SJCRH30 (cell line): ENCODE measurements at regions not wholly inside any gene's neighbourhood (a gene's known extent, or its start where the extent isn't known, plus 50 kb on each side); places are given as distances from the start of the nearest gene placed in this dataset.

Experiments used
- DNase-seq, 2 experiments: peaks; one replicate each; pipeline ENCODE4 v3.0.0-alpha.2; 2015 to 2020
- H3K27ac ChIP-seq: fragments of 250-450 bp; sonication (Bioruptor Pico); 2 replicates; pipeline ENCODE4 v1.5.1; 2020; ENCODE audit warnings: mild to moderate bottlenecking, moderate library complexity
- H3K27me3 ChIP-seq: fragments of 250-450 bp; sonication (Bioruptor Pico); 2 replicates; pipeline ENCODE4 v1.5.1; 2020; ENCODE audit warnings: mild to moderate bottlenecking, moderate library complexity
- H3K36me3 ChIP-seq: fragments of 250-450 bp; sonication (Bioruptor Pico); 2 replicates; pipeline ENCODE4 v1.5.1; 2020; ENCODE audit warnings: mild to moderate bottlenecking, moderate library complexity
- H3K4me1 ChIP-seq: fragments of 250-450 bp; sonication (Bioruptor Pico); 2 replicates; pipeline ENCODE4 v1.5.1; 2020; ENCODE audit warnings: mild to moderate bottlenecking, moderate library complexity
- H3K4me3 ChIP-seq: fragments of 250-450 bp; sonication (Bioruptor Pico); 2 replicates; pipeline ENCODE4 v1.5.1; 2020; ENCODE audit warnings: mild to moderate bottlenecking, moderate library complexity
- H3K9me3 ChIP-seq: fragments of 250-450 bp; sonication (Bioruptor Pico); replicated peaks from 2 replicates; pipeline ENCODE4 v1.5.1; 2020; ENCODE audit warnings: mild to moderate bottlenecking, moderate library complexity

DNA sequence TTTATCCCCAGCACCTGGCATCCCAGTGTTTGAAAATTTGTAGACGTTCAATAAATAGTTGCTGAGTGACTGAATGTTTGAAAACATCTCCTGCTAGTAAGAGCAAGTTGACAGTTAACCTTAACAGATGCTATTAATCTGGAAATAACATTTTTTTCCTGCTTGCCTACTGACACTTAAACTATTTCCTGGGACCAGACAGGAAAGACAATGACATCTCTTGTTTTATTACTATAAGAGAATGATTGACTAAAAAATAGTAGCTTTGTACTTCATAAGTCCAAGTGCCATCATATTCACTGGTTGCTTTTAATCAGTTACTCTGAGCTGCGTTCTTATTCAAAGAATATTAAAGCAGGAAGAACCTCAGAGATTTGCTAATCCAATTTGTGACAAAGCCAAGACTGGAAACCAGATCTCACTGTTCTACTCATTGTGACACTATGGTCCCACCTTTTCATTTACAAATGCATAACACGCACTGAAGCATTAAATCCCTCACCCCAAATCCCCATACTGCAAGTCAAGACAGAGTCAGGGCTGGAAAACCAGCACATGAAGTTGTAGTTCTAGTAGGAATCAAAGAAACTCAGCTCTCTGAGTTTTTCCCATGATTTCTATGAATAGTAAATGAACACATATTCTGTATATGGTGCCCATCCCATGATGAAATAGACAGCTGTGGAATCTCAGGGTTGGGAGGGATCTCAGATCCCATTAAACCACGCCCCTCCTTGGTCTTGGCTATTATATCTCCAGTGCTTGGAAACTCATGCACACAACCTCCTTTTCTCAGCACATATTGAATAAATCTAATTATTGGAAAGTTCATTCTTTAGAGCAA is 212.7 kb upstream of the P2RY1 start:
- DNase-seq: peak in 1 of 2 experiments; percentile 20
- Histone ChIP-seq H3K4me3 (no peak overlapping the region), H3K36me3 (no peaks in the 10 kb centered on the region), H3K27me3 (no peaks in the 10 kb centered on the region), H3K27ac (no peak overlapping the region), H3K4me1 (no peaks in the 10 kb centered on the region), H3K9me3 (no peaks in the 10 kb centered on the region)

- H3K4me3 ChIP-seq: no peak overlapping the region
- no peaks in the 10 kb centered on the region for H3K27me3 ChIP-seq
- H3K4me1 ChIP-seq: no peaks in the 10 kb centered on the region
- H3K9me3 ChIP-seq: no peaks in the 10 kb centered on the region
- no peaks in the 10 kb centered on the region for H3K36me3 ChIP-seq
- DNase-seq: no peak
- H3K27ac ChIP-seq: no peak overlapping the region
Measured at GRCh38 chr3:152622811-152623167, 212.1 kb upstream of the P2RY1 start.

GRCh38 chr3:152623286-152623911 is 211.5 kb upstream of the P2RY1 start:
- no peak overlapping the region for H3K4me3 ChIP-seq
- no peaks in the 10 kb centered on the region for H3K36me3 ChIP-seq
- no peaks in the 10 kb centered on the region for H3K27me3 ChIP-seq
- DNase-seq: no peak
- no peaks in the 10 kb centered on the region for H3K9me3 ChIP-seq
- no peaks in the 10 kb centered on the region for H3K4me1 ChIP-seq
- H3K27ac ChIP-seq: no peak overlapping the region

GRCh38 chr3:152626226-152626625 is 208.7 kb upstream of the P2RY1 start:
- no peaks in the 10 kb centered on the region; the same call in 1 of the 2 replicates for H3K4me1 ChIP-seq
- H3K9me3 ChIP-seq: no peaks in the 10 kb centered on the region
- no peaks in the 10 kb centered on the region for H3K27me3 ChIP-seq
- DNase-seq: no peak
- H3K4me3 ChIP-seq: no peak overlapping the region
- no peaks in the 10 kb centered on the region for H3K36me3 ChIP-seq
- no peak overlapping the region for H3K27ac ChIP-seq

- peak in 1 of 2 experiments; percentile 8 for DNase-seq
- H3K4me1 ChIP-seq: no peaks in the 10 kb centered on the region; the same call in 1 of the 2 replicates
- no peaks in the 10 kb centered on the region for H3K27me3 ChIP-seq
- H3K4me3 ChIP-seq: no peak overlapping the region
- H3K36me3 ChIP-seq: no peaks in the 10 kb centered on the region
- H3K9me3 ChIP-seq: no peaks in the 10 kb centered on the region
- H3K27ac ChIP-seq: no peak overlapping the region
Measured at GRCh38 chr3:152628496-152628895, 206.4 kb upstream of the P2RY1 start.

DNA sequence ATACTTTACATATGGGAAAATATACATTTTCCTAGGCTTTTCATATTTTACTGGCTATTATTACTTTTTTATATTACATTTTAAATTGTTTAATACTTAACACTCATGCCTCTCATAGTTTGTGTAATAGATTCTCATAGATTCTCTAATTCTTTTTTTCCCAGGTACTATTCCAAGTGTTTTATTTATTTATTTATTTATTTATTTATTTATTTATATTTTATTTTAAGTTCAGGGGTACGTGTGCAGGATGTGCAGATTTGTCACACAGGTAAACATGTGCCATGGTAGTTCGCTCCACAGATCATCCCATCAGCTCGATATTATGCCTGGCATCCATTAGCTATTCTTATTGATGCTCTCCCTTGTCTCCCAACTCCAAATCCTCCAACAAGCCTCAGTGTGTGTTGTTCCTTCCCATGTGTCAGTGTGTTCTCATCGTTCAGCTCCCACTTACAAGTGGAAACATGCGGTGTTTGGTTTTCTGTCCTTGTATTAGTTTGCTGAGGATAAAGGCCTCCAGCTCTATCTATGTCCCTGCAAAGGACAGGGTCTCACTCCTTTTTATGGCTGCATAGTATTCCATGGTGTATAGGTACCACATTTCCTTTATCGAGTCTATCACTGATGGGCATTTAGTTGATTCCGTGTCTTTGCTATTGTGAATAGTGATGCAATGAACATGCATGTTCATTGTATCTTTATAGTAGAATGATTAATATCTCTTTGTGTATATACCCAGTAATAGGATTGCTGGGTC is 205.4 kb upstream of the P2RY1 start:
- Histone ChIP-seq H3K4me3 (no peak overlapping the region), H3K4me1 (no peaks in the 10 kb centered on the region; the same call in 1 of the 2 replicates)

DNA sequence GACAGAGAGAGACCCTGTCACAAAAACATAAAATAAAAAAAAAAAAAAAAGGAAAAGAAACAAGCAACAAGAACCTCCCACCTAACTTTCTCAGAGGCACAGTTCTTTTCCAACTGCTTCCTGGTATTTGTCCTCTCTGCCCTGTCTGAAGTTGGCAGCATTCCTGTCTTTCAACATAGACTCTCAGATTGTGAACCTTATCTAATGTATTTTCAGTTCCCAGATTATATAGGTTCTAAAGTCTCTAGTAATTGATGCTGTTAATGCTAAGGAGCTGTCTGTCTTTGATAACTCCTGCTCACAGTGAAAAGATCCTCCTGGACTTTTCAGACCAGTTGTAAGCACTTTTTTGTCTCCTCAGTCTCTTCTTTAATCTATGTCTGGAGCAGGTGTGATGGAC is 199.5 kb upstream of the P2RY1 start:
- no peaks in the 10 kb centered on the region for H3K4me1 ChIP-seq
- H3K27ac ChIP-seq: no peak overlapping the region
- no peak overlapping the region for H3K4me3 ChIP-seq
- no peaks in the 10 kb centered on the region for H3K9me3 ChIP-seq
- H3K36me3 ChIP-seq: no peaks in the 10 kb centered on the region
- no peaks in the 10 kb centered on the region for H3K27me3 ChIP-seq
- no peak for DNase-seq

More for the DNA sequence above, 205.4 kb upstream of the P2RY1 start:
- Histone ChIP-seq H3K27me3 (no peaks in the 10 kb centered on the region), H3K9me3 (no peaks in the 10 kb centered on the region), H3K36me3 (no peaks in the 10 kb centered on the region), H3K27ac (no peak overlapping the region)
- DNase-seq: no peak

- H3K27me3 ChIP-seq: no peaks in the 10 kb centered on the region
- no peak overlapping the region for H3K4me3 ChIP-seq
- H3K4me1 ChIP-seq: no peaks in the 10 kb centered on the region
- H3K9me3 ChIP-seq: no peaks in the 10 kb centered on the region
- no peak overlapping the region for H3K27ac ChIP-seq
- no peak for DNase-seq
- no peaks in the 10 kb centered on the region for H3K36me3 ChIP-seq
Measured at GRCh38 chr3:152636651-152637050, 198.3 kb upstream of the P2RY1 start.

DNA sequence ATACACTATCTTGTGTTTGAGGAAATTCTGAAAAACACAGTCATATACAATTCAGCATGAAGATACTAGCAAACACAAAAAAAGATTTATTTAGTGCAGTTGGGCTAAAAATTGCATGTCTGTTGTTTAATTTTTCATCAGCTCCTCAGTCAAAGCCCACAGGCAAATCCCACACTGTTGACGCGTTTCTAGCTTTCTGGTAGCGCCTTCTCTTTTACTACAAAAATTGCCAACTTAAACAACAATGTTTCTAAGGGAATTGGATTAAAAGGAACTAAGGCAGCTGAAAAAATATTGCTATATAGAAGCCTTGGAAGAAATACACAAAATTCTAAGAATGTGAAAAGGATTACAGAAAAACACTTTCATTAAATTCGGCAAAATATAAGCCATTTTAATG is 196.7 kb upstream of the P2RY1 start:
- DNase-seq: no peak
- Histone ChIP-seq H3K27me3 (no peaks in the 10 kb centered on the region), H3K4me3 (no peak overlapping the region), H3K27ac (no peak overlapping the region), H3K4me1 (no peaks in the 10 kb centered on the region), H3K9me3 (no peaks in the 10 kb centered on the region), H3K36me3 (no peaks in the 10 kb centered on the region)

GRCh38 chr3:152638707-152639450 is 196.1 kb upstream of the P2RY1 start:
- no peaks in the 10 kb centered on the region for H3K36me3 ChIP-seq
- H3K9me3 ChIP-seq: no peaks in the 10 kb centered on the region
- H3K4me1 ChIP-seq: no peaks in the 10 kb centered on the region
- DNase-seq: no peak
- H3K27ac ChIP-seq: no peak overlapping the region
- no peaks in the 10 kb centered on the region for H3K27me3 ChIP-seq
- no peak overlapping the region for H3K4me3 ChIP-seq

GRCh38 chr3:152641198-152641597 is 193.7 kb upstream of the P2RY1 start:
- no peak for DNase-seq
- Histone ChIP-seq H3K9me3 (no peaks in the 10 kb centered on the region), H3K4me3 (no peak overlapping the region), H3K27me3 (no peaks in the 10 kb centered on the region), H3K27ac (no peak overlapping the region), H3K36me3 (no peaks in the 10 kb centered on the region), H3K4me1 (no peaks in the 10 kb centered on the region)

DNA sequence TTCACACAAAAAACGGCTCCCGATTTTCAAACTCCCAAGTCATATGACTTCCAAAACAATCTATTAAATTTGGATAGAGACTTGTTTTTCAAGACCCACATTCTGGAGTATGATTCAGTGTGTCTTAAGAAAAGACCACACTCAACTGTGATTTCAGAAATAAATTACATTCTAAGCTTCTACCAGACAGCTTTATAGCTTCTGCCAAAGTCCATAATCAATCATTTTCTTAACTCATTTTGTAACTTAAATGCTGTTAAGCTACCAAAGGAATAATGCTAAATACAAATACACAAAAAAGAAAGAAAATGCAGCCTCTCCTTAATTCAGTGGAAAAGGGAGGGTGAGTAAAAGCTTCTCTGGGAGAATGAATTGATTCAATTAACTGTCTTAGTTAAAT is 192.3 kb upstream of the P2RY1 start:
- Histone ChIP-seq H3K4me1 (no peaks in the 10 kb centered on the region), H3K27ac (no peak overlapping the region), H3K36me3 (no peaks in the 10 kb centered on the region), H3K27me3 (no peaks in the 10 kb centered on the region), H3K9me3 (no peaks in the 10 kb centered on the region), H3K4me3 (no peak overlapping the region)
- no peak for DNase-seq

DNA sequence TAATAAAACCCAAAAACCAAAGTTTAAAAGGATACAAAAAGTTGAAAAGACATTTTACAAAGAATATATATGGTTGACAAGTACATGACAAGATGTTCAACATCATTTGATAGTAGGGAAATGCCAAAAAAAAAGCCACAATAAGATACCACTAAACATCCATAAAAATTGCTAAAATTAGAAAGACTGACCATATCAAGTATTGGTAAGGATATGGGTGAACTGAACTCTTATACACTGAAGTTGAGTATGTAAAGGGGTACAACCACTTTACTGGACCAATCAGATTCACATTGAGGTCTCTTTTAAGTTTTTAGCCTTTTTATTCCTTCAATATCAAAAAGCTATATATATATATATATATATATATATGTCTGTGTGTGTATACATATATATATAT is 190.5 kb upstream of the P2RY1 start:
- Histone ChIP-seq H3K27ac (no peak overlapping the region), H3K4me1 (no peaks in the 10 kb centered on the region), H3K36me3 (no peaks in the 10 kb centered on the region), H3K9me3 (no peaks in the 10 kb centered on the region), H3K27me3 (no peaks in the 10 kb centered on the region), H3K4me3 (no peak overlapping the region)
- DNase-seq: no peak

DNA sequence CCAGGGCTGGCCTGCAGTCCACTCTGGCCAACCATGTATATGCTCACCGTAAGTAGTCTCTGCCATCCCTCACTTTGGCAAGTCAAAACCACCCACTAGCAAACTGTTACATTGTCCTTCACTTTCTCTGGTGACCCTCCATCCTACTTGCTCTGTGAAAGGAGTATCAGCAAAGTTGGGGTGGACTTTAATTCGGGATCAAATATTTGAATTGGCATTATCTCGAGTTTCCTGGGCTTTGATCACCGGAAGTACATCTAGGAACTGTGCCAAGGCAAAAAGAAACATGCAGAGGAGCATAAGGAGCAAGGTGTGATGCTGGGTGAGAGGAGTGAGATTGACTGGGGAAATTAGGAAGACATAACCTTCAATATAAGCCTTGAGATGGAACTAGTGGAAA is 188.9 kb upstream of the P2RY1 start:
- Histone ChIP-seq H3K4me1 (no peaks in the 10 kb centered on the region), H3K36me3 (no peaks in the 10 kb centered on the region), H3K27ac (no peak overlapping the region), H3K4me3 (no peak overlapping the region), H3K27me3 (no peaks in the 10 kb centered on the region), H3K9me3 (no peaks in the 10 kb centered on the region)
- DNase-seq: no peak

DNA sequence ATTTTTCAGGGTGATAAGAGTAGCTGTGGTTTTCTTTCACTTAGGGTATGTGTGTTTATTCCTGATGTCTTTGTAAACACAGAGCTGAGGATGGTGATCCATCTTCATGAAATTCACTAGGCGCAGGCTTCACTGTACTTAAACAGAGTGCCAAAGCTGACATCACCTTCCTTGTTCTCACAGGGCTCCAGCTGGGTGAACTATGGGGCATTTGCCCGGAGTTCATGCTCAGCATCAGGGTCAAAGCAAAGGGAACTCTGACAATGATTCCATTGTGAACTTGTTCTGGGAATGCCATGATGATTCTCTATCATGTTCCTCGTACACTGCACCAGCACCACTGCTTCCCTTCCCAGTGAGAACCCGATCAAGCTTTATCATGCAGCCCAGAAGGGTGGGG is 184.8 kb upstream of the P2RY1 start:
- DNase-seq: peak; percentile 6 to 32
- H3K4me1 ChIP-seq: no peaks in the 10 kb centered on the region

More for the DNA sequence above, 184.8 kb upstream of the P2RY1 start:
- Histone ChIP-seq H3K9me3 (no peaks in the 10 kb centered on the region), H3K27ac (no peak overlapping the region), H3K36me3 (no peaks in the 10 kb centered on the region), H3K4me3 (no peak overlapping the region), H3K27me3 (no peaks in the 10 kb centered on the region)
